H1 (cell line): ENCODE measurements at regions not wholly inside any gene's neighbourhood (a gene's known extent, or its start where the extent isn't known, plus 50 kb on each side); places are given as distances from the start of the nearest gene placed in this dataset.

Experiments used
- CTCF ChIA-PET: fragments of 300-600 bp; sonication (Branson Sonifier 250); formaldehyde crosslinking; loops from one replicate; lab custom pipeline; 2021; ENCODE audit not compliant: partially characterized antibody; lab: Charles Lee
- POLR2A ChIA-PET: fragments of 300-600 bp; sonication (Branson Sonifier 250); formaldehyde crosslinking; loops from one replicate; lab custom pipeline; 2021; ENCODE audit warnings: inconsistent platforms; ENCODE audit not compliant: partially characterized antibody; lab: Charles Lee
- DNase-seq, 2 experiments: peaks; one replicate each; pipeline versions ENCODE4 v3.0.0 to v3.0.0-alpha.2; 2010 to 2022; ENCODE audit warnings: low spot score in 2 of 2, low read depth in 1 of 2, mixed read lengths in 1 of 2
- FAIRE-seq: peaks from 2 replicates; lab custom pipeline; 2011; peaks lifted over from hg19 to GRCh38; lab: Jason Lieb, UNC
- H2AFZ ChIP-seq: 2 replicates; pipeline ENCODE4 v1.8.1; 2012; ENCODE audit warnings: low read length, inconsistent platforms
- H2AK5ac ChIP-seq: 2 replicates; pipeline ENCODE4 v1.6.1; 2013; ENCODE audit warnings: low read depth, low read length
- H2BK120ac ChIP-seq: replicated peaks from 2 replicates; pipeline ENCODE3; 2013; ENCODE audit warnings: low read depth, low read length, inconsistent platforms
- H2BK12ac ChIP-seq: 2 replicates; pipeline ENCODE4 v1.6.1; 2013; ENCODE audit warnings: low read depth, low read length
- H2BK15ac ChIP-seq: 2 replicates; pipeline ENCODE4 v1.6.1; 2013; ENCODE audit warnings: low read length
- H2BK20ac ChIP-seq: 2 replicates; pipeline ENCODE4 v1.6.1; 2013; ENCODE audit warnings: low read length
- H2BK5ac ChIP-seq: 2 replicates; pipeline ENCODE4 v1.6.1; 2013; ENCODE audit warnings: low read depth, low read length
- H3K14ac ChIP-seq: 2 replicates; pipeline ENCODE4 v1.6.1; 2013; ENCODE audit warnings: inconsistent platforms; ENCODE audit not compliant: insufficient read length
- H3K18ac ChIP-seq: 2 replicates; pipeline ENCODE4 v1.6.1; 2013; ENCODE audit warnings: low read length; ENCODE audit errors: extremely low read depth
- H3K23ac ChIP-seq: 2 replicates; pipeline ENCODE4 v1.6.1; 2013; ENCODE audit warnings: inconsistent platforms; ENCODE audit not compliant: insufficient read length
- H3K23me2 ChIP-seq: 2 replicates; pipeline ENCODE4 v1.6.1; 2013; ENCODE audit warnings: low read depth, low read length
- H3K27ac ChIP-seq: 2 replicates; pipeline ENCODE4 v1.6.1; 2011; ENCODE audit warnings: low read depth, low read length, inconsistent platforms
- H3K27me3 ChIP-seq, 4 experiments: replicated peaks in 1 of 4; 1 replicate in 1 of 4; 2 replicates in 3 of 4; pipeline versions ENCODE4 v1.6.1 to v1.8.1; 2011 to 2013; ENCODE audit warnings: low read length in 3 of 4, mild to moderate bottlenecking in 3 of 4, inconsistent platforms in 2 of 4, mixed read lengths in 2 of 4, moderate library complexity in 1 of 4; ENCODE audit not compliant: control insufficient read depth in 3 of 4, insufficient read depth in 3 of 4; ENCODE audit errors: extremely low read depth in 1 of 4
- H3K36me3 ChIP-seq, 4 experiments: 2 replicates each; pipeline versions ENCODE4 v1.6.1 to v1.8.1; 2011 to 2013; ENCODE audit warnings: mild to moderate bottlenecking in 4 of 4, low read length in 3 of 4, moderate library complexity in 2 of 4, control low read depth in 1 of 4, inconsistent platforms in 1 of 4; ENCODE audit not compliant: insufficient read depth in 4 of 4, control insufficient read depth in 2 of 4
- H3K4ac ChIP-seq: replicated peaks from 2 replicates; pipeline ENCODE3; 2013; ENCODE audit warnings: low read length, low read depth, mixed read lengths, inconsistent platforms; ENCODE audit not compliant: insufficient read length
- H3K4me1 ChIP-seq, 4 experiments: replicated peaks in 1 of 4; 1 replicate in 1 of 4; 2 replicates in 3 of 4; pipeline versions ENCODE4 v1.6.1 to v1.8.1; 2011 to 2013; ENCODE audit warnings: low read length in 3 of 4, inconsistent platforms in 2 of 4, mixed read lengths in 1 of 4; ENCODE audit not compliant: insufficient read depth in 4 of 4, control insufficient read depth in 3 of 4
- H3K4me2 ChIP-seq, 2 experiments: 2 replicates each; pipeline versions ENCODE4 v1.6.1 to v1.8.1; 2011 to 2013; ENCODE audit warnings: low read depth in 2 of 2, low read length in 2 of 2, control low read depth in 1 of 2, inconsistent platforms in 1 of 2, mild to moderate bottlenecking in 1 of 2; ENCODE audit not compliant: insufficient read depth in 1 of 2
- H3K4me3 ChIP-seq, 4 experiments: fragments of 200-600, 300-600 bp in 1 of 4; sonication (generic), shearing (Covaris generic), sonication (Bioruptor Twin) in 1 of 4; 2 replicates each; pipeline versions ENCODE4 v1.5.1 to v1.8.1; 2011 to 2016; ENCODE audit warnings: low read length in 4 of 4, low read depth in 3 of 4, control low read depth in 2 of 4, inconsistent platforms in 2 of 4, mild to moderate bottlenecking in 2 of 4, mixed read lengths in 1 of 4, moderate library complexity in 1 of 4; ENCODE audit not compliant: insufficient read depth in 2 of 4; ENCODE audit errors: extremely low read depth in 1 of 4
- H3K56ac ChIP-seq: replicated peaks from 2 replicates; pipeline ENCODE3; 2013; ENCODE audit warnings: low read depth, mild to moderate bottlenecking, mixed read lengths, low read length, inconsistent platforms; ENCODE audit not compliant: insufficient read length
- H3K79me1 ChIP-seq: 2 replicates; pipeline ENCODE4 v1.6.1; 2013; ENCODE audit warnings: low read depth, low read length, control low read depth
- H3K79me2 ChIP-seq, 2 experiments: 2 replicates each; pipeline versions ENCODE4 v1.6.1 to v1.8.1; 2012 to 2013; ENCODE audit warnings: low read length in 2 of 2, mild to moderate bottlenecking in 2 of 2, inconsistent platforms in 1 of 2; ENCODE audit not compliant: insufficient read depth in 2 of 2, control insufficient read depth in 1 of 2
- H3K9ac ChIP-seq, 4 experiments: replicated peaks in 1 of 4; 1 replicate in 1 of 4; 2 replicates in 3 of 4; pipeline versions ENCODE4 v1.6.1 to v1.8.1; 2011 to 2013; ENCODE audit warnings: low read depth in 3 of 4, low read length in 3 of 4, control low read depth in 2 of 4, mild to moderate bottlenecking in 2 of 4, moderate library complexity in 2 of 4, inconsistent platforms in 1 of 4; ENCODE audit errors: extremely low read depth in 1 of 4
- H3K9me3 ChIP-seq, 2 experiments: 2 replicates each; pipeline versions ENCODE4 v1.6.1 to v1.8.1; 2012 to 2013; ENCODE audit warnings: mild to moderate bottlenecking in 2 of 2, moderate library complexity in 2 of 2, control low read depth in 1 of 2, inconsistent platforms in 1 of 2, low read depth in 1 of 2, low read length in 1 of 2, mixed read lengths in 1 of 2; ENCODE audit not compliant: insufficient read depth in 2 of 2
- H4K20me1 ChIP-seq, 2 experiments: replicated peaks in 1 of 2; 2 replicates each; pipeline versions ENCODE3 to v1.8.1; 2011 to 2013; ENCODE audit warnings: inconsistent platforms in 2 of 2, low read length in 2 of 2, mild to moderate bottlenecking in 1 of 2; ENCODE audit not compliant: insufficient read depth in 2 of 2, control insufficient read depth in 1 of 2
- H4K5ac ChIP-seq: 2 replicates; pipeline ENCODE4 v1.6.1; 2013; ENCODE audit warnings: low read length, low read depth, mixed read lengths, inconsistent platforms; ENCODE audit not compliant: insufficient read length
- H4K8ac ChIP-seq: 2 replicates; pipeline ENCODE4 v1.8.0; 2013; ENCODE audit warnings: mild to moderate bottlenecking, moderate library complexity, low read length, inconsistent platforms; ENCODE audit not compliant: insufficient read depth; ENCODE audit errors: extremely low read depth
- H4K91ac ChIP-seq: replicated peaks from 2 replicates; pipeline ENCODE3; 2013; ENCODE audit warnings: low read length, mixed read lengths, inconsistent platforms; ENCODE audit not compliant: insufficient read length
- BRCA1 ChIP-seq: IDR thresholded peaks from 2 replicates; pipeline ENCODE4 v1.6.1; 2012; ENCODE audit warnings: low read depth, low read length, improper control_type of control experiment
- HDAC2 ChIP-seq, 2 experiments: fragments of 300-600 bp in 1 of 2; sonication (generic) in 1 of 2; IDR thresholded peaks; 2 replicates each; pipeline ENCODE4 v1.6.1; 2011 to 2012; ENCODE audit warnings: low read depth in 2 of 2, low read length in 2 of 2, mild to moderate bottlenecking in 2 of 2, moderate library complexity in 2 of 2, borderline replicate concordance in 1 of 2, inconsistent platforms in 1 of 2
- KDM1A ChIP-seq: fragments of 200-600, 300-600 bp; sonication (generic); IDR thresholded peaks from 2 replicates; pipeline ENCODE4 v1.7.1; 2016; ENCODE audit warnings: mild to moderate bottlenecking, low read length, borderline replicate concordance
- SP4 ChIP-seq: IDR thresholded peaks from 2 replicates; pipeline ENCODE4 v1.6.1; 2012; ENCODE audit warnings: low read length, inconsistent platforms
- YY1 ChIP-seq: IDR thresholded peaks from 2 replicates; pipeline ENCODE4 v1.6.1; 2011; ENCODE audit warnings: low read depth, mild to moderate bottlenecking, low read length
- WGBS, 2 experiments: shearing (Covaris generic) in 1 of 2; methylation state at CpG; one replicate each; pipeline versions ENCODE4 v1.1.6 to v1.1.7; 2013 to 2015; ENCODE audit warnings: low lambda C conversion rate in 2 of 2, mixed read lengths in 2 of 2, inconsistent platforms in 1 of 2, low coverage in 1 of 2, missing lambda C conversion rate in 1 of 2; ENCODE audit not compliant: insufficient replicate concordance in 2 of 2, insufficient coverage in 1 of 2, insufficient read length in 1 of 2; ENCODE audit errors: extremely low coverage in 1 of 2, missing lambda C conversion rate in 1 of 2; 5-methylcytosine and 5-hydroxymethylcytosine counted together

GRCh38 chr11:46222490-46223251 lies 54.8 kb upstream of the CREB3L1 start:
- H3K4me1 ChIP-seq: no peaks in the 10 kb centered on the region
- H2AFZ ChIP-seq: no peak overlapping the region
- CTCF ChIA-PET: interaction anchor here (0.7 kb wide), 1 partner anchor 11 kb away, joined by 3 read pairs; no protein-coding TSS in a partner anchor

More at GRCh38 chr11:46222490-46223251, 54.8 kb upstream of the CREB3L1 start:
- no peak overlapping the region for H2BK120ac ChIP-seq
- H4K20me1 ChIP-seq: no peaks in the 10 kb centered on the region
- H3K27me3 ChIP-seq: no peaks in the 10 kb centered on the region
- peak overlapping the region; percentile 3 for H3K4ac ChIP-seq
- H3K56ac ChIP-seq: no peak overlapping the region
- no peaks in the 10 kb centered on the region for H3K79me1 ChIP-seq
- no peak overlapping the region for H2BK20ac ChIP-seq
- FAIRE-seq: no peak
- no peak overlapping the region for H2BK15ac ChIP-seq
- no peak overlapping the region for H3K14ac ChIP-seq
- no peaks in the 10 kb centered on the region for H3K36me3 ChIP-seq
- H4K5ac ChIP-seq: no peak overlapping the region
- no peaks in the 10 kb centered on the region for H3K23me2 ChIP-seq
- TF ChIP-seq HDAC2 (IDR thresholded peaks at IDR 0.05; ENCODE audit: borderline replicate concordance in 1 of 2, low read depth in 2 of 2, low read length in 2 of 2) (peak in 1 of 2 experiments; percentile 72; a peak in 1 of 4 replicates), SP4 (no peak), BRCA1 (no peak), YY1 (0 out of 2 replicates have a peak, but pooled peaks have one; percentile 34), KDM1A (peak; percentile 93)
- no peaks in the 10 kb centered on the region for H3K79me2 ChIP-seq
- H3K18ac ChIP-seq: no peak overlapping the region
- H3K23ac ChIP-seq: no peak overlapping the region
- no peak overlapping the region for H2BK5ac ChIP-seq
- no peak overlapping the region for H3K4me2 ChIP-seq
- no peak overlapping the region for H2BK12ac ChIP-seq
- no peak overlapping the region for H2AK5ac ChIP-seq
- H4K8ac ChIP-seq: no peak overlapping the region
- WGBS, 2 experiments: 92% methylated on average over 5 of the region's 5 CpGs; no CpG with 5 or more reads in 1 of the 2 experiments
- DNase-seq: no peak
- no peak overlapping the region for H4K91ac ChIP-seq
- no peak overlapping the region for H3K4me3 ChIP-seq
- H3K27ac ChIP-seq: no peak overlapping the region
- no peaks in the 10 kb centered on the region for H3K9me3 ChIP-seq
- POLR2A ChIA-PET: interaction anchor here (0.9 kb wide), 1 partner anchor 20 kb away, joined by 7 read pairs; no protein-coding TSS in a partner anchor
- no peak overlapping the region for H3K9ac ChIP-seq
